ENCODE measurements at regions not wholly inside any gene's neighbourhood (a gene's known extent, or its start where the extent isn't known, plus 50 kb on each side); places are given as distances from the start of the nearest gene placed in this dataset.

- intact Hi-C loops (cut with DNase I; ENCODE audit: low total_unique reads), result no loop called here
These were observed 201.9 kb upstream of the MCTP2 start for GRCh38 chr15:94029495-94029894.

GRCh38 chr15:94028809-94029208 is 202.6 kb upstream of the MCTP2 start:
- H3K4me1 ChIP-seq, result no peaks in the 10 kb centered on the region
- H3K9me3 ChIP-seq, result no peaks in the 10 kb centered on the region
- no peaks in the 10 kb centered on the region for H3K27me3 ChIP-seq
- intact Hi-C loops (cut with DNase I; ENCODE audit: low total_unique reads), result no loop called here
- no peak for TF ChIP-seq POLR2A (IDR thresholded peaks at IDR 0.05)
- TF ChIP-seq POLR2AphosphoS5 (IDR thresholded peaks at IDR 0.05), result no peak
- TF ChIP-seq CTCF (IDR thresholded peaks at IDR 0.05), result no peak
- no peaks in the 10 kb centered on the region for H3K36me3 ChIP-seq
- H3K27ac ChIP-seq, result no peak overlapping the region
- DNase-seq (ENCODE audit: low spot score in 2 of 2), result no peak
- H3K4me3 ChIP-seq, result no peak overlapping the region

More at GRCh38 chr15:94029495-94029894, 201.9 kb upstream of the MCTP2 start:
- no peak overlapping the region for H3K27ac ChIP-seq
- no peak for TF ChIP-seq CTCF (IDR thresholded peaks at IDR 0.05)
- TF ChIP-seq POLR2A (IDR thresholded peaks at IDR 0.05), result no peak
- no peak for TF ChIP-seq POLR2AphosphoS5 (IDR thresholded peaks at IDR 0.05)
- no peaks in the 10 kb centered on the region for H3K36me3 ChIP-seq
- DNase-seq (ENCODE audit: low spot score in 2 of 2), result no peak
- no peaks in the 10 kb centered on the region for H3K27me3 ChIP-seq
- no peak overlapping the region for H3K4me3 ChIP-seq
- no peaks in the 10 kb centered on the region for H3K4me1 ChIP-seq
- H3K9me3 ChIP-seq, result no peaks in the 10 kb centered on the region

GRCh38 chr15:94028121-94028520 is 203.2 kb upstream of the MCTP2 start:
- no peaks in the 10 kb centered on the region for H3K4me1 ChIP-seq
- DNase-seq (ENCODE audit: low spot score in 2 of 2), result no peak
- H3K36me3 ChIP-seq, result no peaks in the 10 kb centered on the region
- intact Hi-C loops (cut with DNase I; ENCODE audit: low total_unique reads), result no loop called here
- TF ChIP-seq POLR2A (IDR thresholded peaks at IDR 0.05) (no peak), CTCF (IDR thresholded peaks at IDR 0.05) (no peak), POLR2AphosphoS5 (IDR thresholded peaks at IDR 0.05) (no peak)
- no peaks in the 10 kb centered on the region for H3K9me3 ChIP-seq
- H3K4me3 ChIP-seq, result no peak overlapping the region
- H3K27me3 ChIP-seq, result no peaks in the 10 kb centered on the region
- H3K27ac ChIP-seq, result no peak overlapping the region

GRCh38 chr15:94027581-94027980 is 203.8 kb upstream of the MCTP2 start:
- intact Hi-C loops (cut with DNase I; ENCODE audit: low total_unique reads), result no loop called here
- DNase-seq (ENCODE audit: low spot score in 2 of 2), result no peak
- Histone ChIP-seq H3K9me3 (no peaks in the 10 kb centered on the region), H3K4me3 (no peak overlapping the region), H3K36me3 (no peaks in the 10 kb centered on the region), H3K27me3 (no peaks in the 10 kb centered on the region), H3K27ac (no peak overlapping the region), H3K4me1 (no peaks in the 10 kb centered on the region)
- TF ChIP-seq CTCF (IDR thresholded peaks at IDR 0.05) (no peak), POLR2A (IDR thresholded peaks at IDR 0.05) (no peak), POLR2AphosphoS5 (IDR thresholded peaks at IDR 0.05) (no peak)

GRCh38 chr15:94026458-94027304 is 204.7 kb upstream of the MCTP2 start:
- no peak for DNase-seq (ENCODE audit: low spot score in 2 of 2)

More at GRCh38 chr15:94026458-94027304, 204.7 kb upstream of the MCTP2 start:
- no peak for TF ChIP-seq POLR2A (IDR thresholded peaks at IDR 0.05)
- no peak for TF ChIP-seq POLR2AphosphoS5 (IDR thresholded peaks at IDR 0.05)
- no peak for TF ChIP-seq CTCF (IDR thresholded peaks at IDR 0.05)
- Histone ChIP-seq H3K4me3 (no peak overlapping the region), H3K36me3 (no peaks in the 10 kb centered on the region), H3K9me3 (no peaks in the 10 kb centered on the region), H3K4me1 (no peaks in the 10 kb centered on the region), H3K27ac (no peak overlapping the region), H3K27me3 (no peaks in the 10 kb centered on the region)
- intact Hi-C loops (cut with DNase I; ENCODE audit: low total_unique reads), result no loop called here
